ENCODE measurements at regions not wholly inside any gene's neighbourhood (a gene's known extent, or its start where the extent isn't known, plus 50 kb on each side); places are given as distances from the start of the nearest gene placed in this dataset.

- no peak overlapping the region for H3K27ac Mint-ChIP-seq
- WGBS (ENCODE audit: insufficient coverage), result 85% methylated on average over 2 of the region's 4 CpGs
- Histone ChIP-seq H2AFZ (ENCODE audit: insufficient read depth, low read depth, low read length, poor library complexity, severe bottlenecking) (no peak overlapping the region), H3K9ac (ENCODE audit: low read length) (no peak overlapping the region), H3K4me1 (ENCODE audit: control insufficient read depth in 2 of 2, insufficient read depth in 2 of 2, low read length in 2 of 2) (no peaks in the 10 kb centered on the region), H3K27ac (ENCODE audit: low read length in 2 of 2) (no peak overlapping the region), H3K4me3 (ENCODE audit: control extremely low read depth in 1 of 5, extremely low read depth in 1 of 5, insufficient read depth in 1 of 5, low read depth in 2 of 5, low read length in 4 of 5) (no peak overlapping the region), H4K20me1 (ENCODE audit: control insufficient read depth, insufficient read depth, low read length, poor library complexity, severe bottlenecking) (no peaks in the 10 kb centered on the region), H3K27me3 (replicated peaks in 1 of 4; ENCODE audit: control extremely low read depth in 1 of 4, control insufficient read depth in 3 of 4, insufficient read depth in 4 of 4, low read length in 3 of 4) (no peaks in the 10 kb centered on the region), H3K4me2 (replicated peaks; ENCODE audit: low read depth, low read length, poor library complexity, severe bottlenecking) (no peak overlapping the region), H3K36me3 (replicated peaks in 1 of 2; ENCODE audit: control extremely low read depth in 1 of 2, control insufficient read depth in 1 of 2, extremely low read depth in 1 of 2, insufficient read depth in 2 of 2, low read length in 1 of 2) (no peaks in the 10 kb centered on the region), H3K79me2 (ENCODE audit: control insufficient read depth, insufficient read depth, low read length) (no peaks in the 10 kb centered on the region), H3K9me3 (ENCODE audit: control extremely low read depth in 1 of 3, control insufficient read depth in 2 of 3, insufficient read depth in 1 of 3, low read length in 2 of 3) (no peaks in the 10 kb centered on the region)
- no peaks in the 10 kb centered on the region for H3K4me1 Mint-ChIP-seq
- CTCF ChIA-PET, result no interaction called here
- POLR2A ChIA-PET, result no interaction called here
- H3K9me3 Mint-ChIP-seq (ENCODE audit: insufficient read depth), result no peaks in the 10 kb centered on the region
- no peak overlapping the region for H3K4me3 Mint-ChIP-seq
- DNase-seq (no peak), ATAC-seq (ENCODE audit: low read depth) (no peak)
- H3K27me3 Mint-ChIP-seq, result no peaks in the 10 kb centered on the region
- intact Hi-C loops (cut with micrococcal nuclease), result no loop called here
- TF ChIP-seq EZH2 (IDR thresholded peaks at IDR 0.05; ENCODE audit: borderline replicate concordance, insufficient read depth, low read depth, low read length, poor library complexity, severe bottlenecking) (no peak), CTCF (IDR thresholded peaks at IDR 0.05) (no peak)
Measured at GRCh38 chr18:54743605-54743995, 84.7 kb upstream of the RAB27B start.

- H3K79me2 ChIP-seq (ENCODE audit: control insufficient read depth, insufficient read depth, low read length), result no peaks in the 10 kb centered on the region
- H3K27ac Mint-ChIP-seq, result no peak overlapping the region
- no peaks in the 10 kb centered on the region for H3K27me3 ChIP-seq (replicated peaks in 1 of 4; ENCODE audit: control extremely low read depth in 1 of 4, control insufficient read depth in 3 of 4, insufficient read depth in 4 of 4, low read length in 3 of 4)
- no peak overlapping the region for H3K4me3 ChIP-seq (ENCODE audit: control extremely low read depth in 1 of 5, extremely low read depth in 1 of 5, insufficient read depth in 1 of 5, low read depth in 2 of 5, low read length in 4 of 5)
- no peak overlapping the region for H3K4me2 ChIP-seq (replicated peaks; ENCODE audit: low read depth, low read length, poor library complexity, severe bottlenecking)
- H3K4me1 Mint-ChIP-seq, result no peaks in the 10 kb centered on the region
- H3K27ac ChIP-seq (ENCODE audit: low read length in 2 of 2), result no peak overlapping the region
- peaks cover 4% of the 10 kb centered on the region for H3K27me3 Mint-ChIP-seq
- no peaks in the 10 kb centered on the region for H3K9me3 ChIP-seq (ENCODE audit: control extremely low read depth in 1 of 3, control insufficient read depth in 2 of 3, insufficient read depth in 1 of 3, low read length in 2 of 3)
- TF ChIP-seq CTCF (IDR thresholded peaks at IDR 0.05), result no peak
- TF ChIP-seq EZH2 (IDR thresholded peaks at IDR 0.05; ENCODE audit: borderline replicate concordance, insufficient read depth, low read depth, low read length, poor library complexity, severe bottlenecking), result no peak
- POLR2A ChIA-PET, result no interaction called here
- no peak overlapping the region for H3K9ac ChIP-seq (ENCODE audit: low read length)
- WGBS (ENCODE audit: insufficient coverage), result 100% methylated on average over 2 of the region's 3 CpGs
- DNase-seq, result no peak
- H2AFZ ChIP-seq (ENCODE audit: insufficient read depth, low read depth, low read length, poor library complexity, severe bottlenecking), result no peak overlapping the region
- H4K20me1 ChIP-seq (ENCODE audit: control insufficient read depth, insufficient read depth, low read length, poor library complexity, severe bottlenecking), result no peaks in the 10 kb centered on the region
- no peaks in the 10 kb centered on the region for H3K9me3 Mint-ChIP-seq (ENCODE audit: insufficient read depth)
- intact Hi-C loops (cut with micrococcal nuclease), result no loop called here
- CTCF ChIA-PET, result no interaction called here
- no peak overlapping the region for H3K4me3 Mint-ChIP-seq
- no peak for ATAC-seq (ENCODE audit: low read depth)
- no peaks in the 10 kb centered on the region for H3K4me1 ChIP-seq (ENCODE audit: control insufficient read depth in 2 of 2, insufficient read depth in 2 of 2, low read length in 2 of 2)
- no peaks in the 10 kb centered on the region for H3K36me3 ChIP-seq (replicated peaks in 1 of 2; ENCODE audit: control extremely low read depth in 1 of 2, control insufficient read depth in 1 of 2, extremely low read depth in 1 of 2, insufficient read depth in 2 of 2, low read length in 1 of 2)
Measured at GRCh38 chr18:54749291-54749690, 79.0 kb upstream of the RAB27B start.
